Fibroblast of the aortic adventitia (primary cell): ENCODE measurements at regions not wholly inside any gene's neighbourhood (a gene's known extent, or its start where the extent isn't known, plus 50 kb on each side); places are given as distances from the start of the nearest gene placed in this dataset.

ENCODE experiments used
- DNase-seq: peaks from one replicate; pipeline ENCODE4 v3.0.0-alpha.2; 2010; ENCODE audit warnings: low read depth
- H3K4me3 ChIP-seq: 2 replicates; pipeline ENCODE4 v1.5.1; 2011; ENCODE audit warnings: low read depth, mild to moderate bottlenecking, control low read depth, low read length, moderate library complexity
- CTCF ChIP-seq: IDR thresholded peaks from 2 replicates; pipeline ENCODE4 v1.5.1; 2011; ENCODE audit warnings: mild to moderate bottlenecking, low read length, control low read depth, inconsistent platforms; ENCODE audit not compliant: insufficient read depth

GRCh38 chr13:68019901-68020300 is 789.8 kb upstream of the PCDH9 start:
- TF ChIP-seq CTCF, result no peak
- DNase-seq, result no peak
- no peak overlapping the region for H3K4me3 ChIP-seq

- TF ChIP-seq CTCF, result no peak
- no peak for DNase-seq
- H3K4me3 ChIP-seq, result no peak overlapping the region
These were observed 779.4 kb upstream of the PCDH9 start for GRCh38 chr13:68009546-68009945.

- no peak overlapping the region for H3K4me3 ChIP-seq
- TF ChIP-seq CTCF, result no peak
These were observed 777.4 kb upstream of the PCDH9 start for GRCh38 chr13:68007576-68007975.

GRCh38 chr13:67996101-67996500 is 766.0 kb upstream of the PCDH9 start:
- TF ChIP-seq CTCF, result no peak
- H3K4me3 ChIP-seq, result no peak overlapping the region
- DNase-seq, result no peak

More at GRCh38 chr13:68007576-68007975, 777.4 kb upstream of the PCDH9 start:
- DNase-seq, result no peak

- no peak for TF ChIP-seq CTCF
- DNase-seq, result no peak
- no peak overlapping the region for H3K4me3 ChIP-seq
These were observed 760.7 kb upstream of the PCDH9 start for GRCh38 chr13:67990868-67991267.

- TF ChIP-seq CTCF, result no peak
- no peak overlapping the region for H3K4me3 ChIP-seq
- no peak for DNase-seq
These were observed 756.1 kb upstream of the PCDH9 start for GRCh38 chr13:67986234-67986633.

- H3K4me3 ChIP-seq, result no peak overlapping the region
- TF ChIP-seq CTCF, result no peak
- no peak for DNase-seq
These were observed 746.9 kb upstream of the PCDH9 start for GRCh38 chr13:67977066-67977465.
